HL-60 (cell line): ENCODE measurements at regions not wholly inside any gene's neighbourhood (a gene's known extent, or its start where the extent isn't known, plus 50 kb on each side); places are given as distances from the start of the nearest gene placed in this dataset.

Experiments
- DNase-seq, 2 experiments: peaks; one replicate each; pipeline ENCODE4 v3.0.0-alpha.2; 2010 to 2020; ENCODE audit warnings: low read depth in 1 of 2, low spot score in 1 of 2
- H3K27ac ChIP-seq: fragments of 250-450 bp; sonication (Bioruptor Pico); replicated peaks from 2 replicates; pipeline ENCODE4 v1.5.1; 2020; ENCODE audit warnings: mild to moderate bottlenecking, moderate library complexity
- H3K27me3 ChIP-seq: fragments of 250-450 bp; sonication (Bioruptor Pico); 2 replicates; pipeline ENCODE4 v1.5.1; 2021; ENCODE audit warnings: mild to moderate bottlenecking, moderate library complexity; ENCODE audit not compliant: insufficient read depth, poor library complexity, severe bottlenecking
- H3K4me3 ChIP-seq: replicated peaks from 2 replicates; pipeline ENCODE4 v1.5.1; 2011; ENCODE audit warnings: mild to moderate bottlenecking, control low read depth, low read length; ENCODE audit not compliant: insufficient read depth
- CTCF ChIP-seq: IDR thresholded peaks from one replicate; pipeline ENCODE4 v1.5.1; 2011; ENCODE audit warnings: low read length, control low read depth, inconsistent platforms; ENCODE audit not compliant: insufficient read depth
- GABPA ChIP-seq: IDR thresholded peaks from 2 replicates; pipeline ENCODE4 v1.6.1; 2012; ENCODE audit warnings: low read depth
- POLR2AphosphoS5 ChIP-seq: IDR thresholded peaks from 2 replicates; pipeline ENCODE4 v1.6.1; 2012; ENCODE audit warnings: low read depth
- SPI1 ChIP-seq: IDR thresholded peaks from 2 replicates; pipeline ENCODE4 v1.6.1; 2012; ENCODE audit warnings: low read depth, mild to moderate bottlenecking, borderline replicate concordance
- TF ChIP-seq, protein P1 (sequence below): IDR thresholded peaks from 2 replicates; pipeline ENCODE4 v1.6.1; 2012; ENCODE audit warnings: low read depth; ENCODE audit not compliant: insufficient replicate concordance

DNA sequence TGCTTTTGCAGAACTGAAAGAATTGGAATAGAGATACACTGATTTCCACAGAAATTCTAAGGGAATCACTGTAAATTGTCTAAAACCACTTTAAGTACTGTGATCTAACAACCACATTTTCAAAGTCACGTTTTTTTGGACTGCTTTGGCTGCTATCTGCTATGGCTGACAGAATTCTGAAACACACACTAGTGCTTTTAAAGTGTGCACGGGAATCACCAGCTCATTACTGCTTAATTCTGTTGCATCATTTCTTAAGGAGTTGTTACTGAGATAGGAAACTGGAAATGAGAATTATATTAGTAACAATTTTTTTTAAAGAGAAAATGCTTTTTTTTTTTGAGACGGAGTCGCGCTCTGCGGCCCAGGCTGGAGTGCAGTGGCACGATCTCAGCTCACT lies 716.5 kb upstream of the NRSN1 start:
- DNase-seq: no peak
- no peak overlapping the region for H3K27ac ChIP-seq
- no peak for TF ChIP-seq SPI1
- no peak for TF ChIP-seq POLR2AphosphoS5
- TF ChIP-seq, protein P1, sequence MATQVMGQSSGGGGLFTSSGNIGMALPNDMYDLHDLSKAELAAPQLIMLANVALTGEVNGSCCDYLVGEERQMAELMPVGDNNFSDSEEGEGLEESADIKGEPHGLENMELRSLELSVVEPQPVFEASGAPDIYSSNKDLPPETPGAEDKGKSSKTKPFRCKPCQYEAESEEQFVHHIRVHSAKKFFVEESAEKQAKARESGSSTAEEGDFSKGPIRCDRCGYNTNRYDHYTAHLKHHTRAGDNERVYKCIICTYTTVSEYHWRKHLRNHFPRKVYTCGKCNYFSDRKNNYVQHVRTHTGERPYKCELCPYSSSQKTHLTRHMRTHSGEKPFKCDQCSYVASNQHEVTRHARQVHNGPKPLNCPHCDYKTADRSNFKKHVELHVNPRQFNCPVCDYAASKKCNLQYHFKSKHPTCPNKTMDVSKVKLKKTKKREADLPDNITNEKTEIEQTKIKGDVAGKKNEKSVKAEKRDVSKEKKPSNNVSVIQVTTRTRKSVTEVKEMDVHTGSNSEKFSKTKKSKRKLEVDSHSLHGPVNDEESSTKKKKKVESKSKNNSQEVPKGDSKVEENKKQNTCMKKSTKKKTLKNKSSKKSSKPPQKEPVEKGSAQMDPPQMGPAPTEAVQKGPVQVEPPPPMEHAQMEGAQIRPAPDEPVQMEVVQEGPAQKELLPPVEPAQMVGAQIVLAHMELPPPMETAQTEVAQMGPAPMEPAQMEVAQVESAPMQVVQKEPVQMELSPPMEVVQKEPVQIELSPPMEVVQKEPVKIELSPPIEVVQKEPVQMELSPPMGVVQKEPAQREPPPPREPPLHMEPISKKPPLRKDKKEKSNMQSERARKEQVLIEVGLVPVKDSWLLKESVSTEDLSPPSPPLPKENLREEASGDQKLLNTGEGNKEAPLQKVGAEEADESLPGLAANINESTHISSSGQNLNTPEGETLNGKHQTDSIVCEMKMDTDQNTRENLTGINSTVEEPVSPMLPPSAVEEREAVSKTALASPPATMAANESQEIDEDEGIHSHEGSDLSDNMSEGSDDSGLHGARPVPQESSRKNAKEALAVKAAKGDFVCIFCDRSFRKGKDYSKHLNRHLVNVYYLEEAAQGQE: no peak
- no peak for TF ChIP-seq CTCF
- TF ChIP-seq GABPA: no peak
- H3K4me3 ChIP-seq: no peak overlapping the region
- H3K27me3 ChIP-seq: no peaks in the 10 kb centered on the region

- DNase-seq: no peak
Observed at GRCh38 chr6:23410439-23410838, 715.6 kb upstream of the NRSN1 start.

DNA sequence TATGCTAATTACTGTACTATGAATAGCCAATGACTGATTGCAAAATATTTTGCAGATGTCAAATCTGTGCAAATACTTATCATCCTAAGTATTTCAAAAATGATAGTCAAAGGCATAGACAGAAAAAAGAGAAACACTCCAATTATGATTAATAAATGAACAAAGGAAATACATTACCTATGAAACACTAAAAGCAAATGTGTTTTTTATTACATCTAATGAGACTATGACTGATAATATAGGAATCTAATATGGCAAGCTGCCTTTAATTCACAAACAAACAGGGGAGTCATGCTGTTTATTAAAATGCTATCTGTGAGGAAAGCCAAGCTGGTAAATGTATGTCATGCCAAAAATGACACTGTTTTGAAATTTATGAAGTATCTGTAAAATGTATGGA lies 713.2 kb upstream of the NRSN1 start:
- no peak overlapping the region for H3K4me3 ChIP-seq
- H3K27ac ChIP-seq: no peak overlapping the region
- no peaks in the 10 kb centered on the region for H3K27me3 ChIP-seq
- no peak for TF ChIP-seq GABPA
- TF ChIP-seq CTCF: no peak
- TF ChIP-seq SPI1: no peak
- TF ChIP-seq, protein P1: no peak
- TF ChIP-seq POLR2AphosphoS5: no peak
- no peak for DNase-seq

More at GRCh38 chr6:23410439-23410838, 715.6 kb upstream of the NRSN1 start:
- Histone ChIP-seq H3K27me3 (no peaks in the 10 kb centered on the region), H3K27ac (no peak overlapping the region), H3K4me3 (no peak overlapping the region)
- TF ChIP-seq SPI1 (no peak), POLR2AphosphoS5 (no peak), CTCF (no peak), GABPA (no peak)
- TF ChIP-seq, protein P1: no peak
